Stimulated activated CD4-positive, alpha-beta T cell treated with anti-CD3 and anti-CD28 coated beads, TNF-alpha, amount 100 ng/mL, for 48 hours (primary cell): ENCODE measurements at regions not wholly inside any gene's neighbourhood (a gene's known extent, or its start where the extent isn't known, plus 50 kb on each side); places are given as distances from the start of the nearest gene placed in this dataset.
A peak's percentile ranks its signal among the peaks of the same experiment; 100 is the strongest.

ENCODE experiments used
- DNase-seq, 3 donors: peaks; one replicate each; pipeline ENCODE4 v3.0.0-alpha.2; 2020; ENCODE audit warnings: low read depth in 3 of 3

- no peak for DNase-seq
Observed at GRCh38 chr21:35142036-35142815, 93.1 kb upstream of the RUNX1 start.

- no peak for DNase-seq
Observed at GRCh38 chr21:35139382-35139715, 90.2 kb upstream of the RUNX1 start.

- peak; percentile 52 to 71 (median 59) for DNase-seq
Observed at GRCh38 chr21:35138665-35139381, 89.7 kb upstream of the RUNX1 start.

- no peak for DNase-seq
Observed at GRCh38 chr21:35136586-35137219, 87.6 kb upstream of the RUNX1 start.

GRCh38 chr21:35136106-35136505, 87.0 kb upstream of the RUNX1 start:
- no peak for DNase-seq

- DNase-seq = no peak
Observed at GRCh38 chr21:35135481-35135880, 86.4 kb upstream of the RUNX1 start.

- DNase-seq = no peak
Observed at GRCh38 chr21:35134309-35134708, 85.2 kb upstream of the RUNX1 start.

GRCh38 chr21:35128536-35128935, 79.4 kb upstream of the RUNX1 start:
- no peak for DNase-seq

GRCh38 chr21:35127851-35128250, 78.7 kb upstream of the RUNX1 start:
- no peak for DNase-seq

GRCh38 chr21:35127026-35127425, 77.9 kb upstream of the RUNX1 start:
- DNase-seq = no peak

GRCh38 chr21:35120631-35121180, 71.6 kb upstream of the RUNX1 start:
- DNase-seq = no peak

GRCh38 chr21:35119501-35120047, 70.5 kb upstream of the RUNX1 start:
- no peak for DNase-seq

GRCh38 chr21:35116777-35117176, 67.7 kb upstream of the RUNX1 start:
- no peak for DNase-seq

- DNase-seq = no peak
Observed at GRCh38 chr21:35113064-35113463, 64.0 kb upstream of the RUNX1 start.

GRCh38 chr21:35111321-35111930, 62.3 kb upstream of the RUNX1 start:
- no peak for DNase-seq

GRCh38 chr21:35108887-35109286, 59.8 kb upstream of the RUNX1 start:
- DNase-seq = no peak

- DNase-seq = no peak
Observed at GRCh38 chr21:35107520-35107919, 58.4 kb upstream of the RUNX1 start.

GRCh38 chr21:35106246-35106835, 57.2 kb upstream of the RUNX1 start:
- no peak for DNase-seq

- no peak for DNase-seq
Observed at GRCh38 chr21:35102488-35103371, 53.6 kb upstream of the RUNX1 start.

GRCh38 chr21:35100349-35100811, 51.3 kb upstream of the RUNX1 start:
- DNase-seq = no peak
